Natural killer cell (primary cell): ENCODE measurements at regions not wholly inside any gene's neighbourhood (a gene's known extent, or its start where the extent isn't known, plus 50 kb on each side); places are given as distances from the start of the nearest gene placed in this dataset.

Source experiments
- ATAC-seq, 3 donors: fragments of 150-1000 bp in 2 of 3; fragments of 200-7000 bp in 1 of 3; cut with Tn5 transposase; 1 replicate in 1 of 3; 2 replicates in 2 of 3; pipeline ENCODE4 v1.10.0; 2021; ENCODE audit warnings: mild to moderate bottlenecking in 2 of 3, moderate library complexity in 2 of 3
- DNase-seq, 2 donors: peaks; one replicate each; pipeline versions ENCODE4 v3.0.0 to v3.0.0-alpha.2; 2013 to 2021; ENCODE audit warnings: mixed read lengths in 1 of 2
- H3K27ac ChIP-seq: one replicate; pipeline ENCODE4 v1.5.1; 2013; ENCODE audit warnings: mild to moderate bottlenecking, low read length
- H3K27me3 ChIP-seq: one replicate; pipeline ENCODE4 v1.6.1; 2013; ENCODE audit warnings: low read length; ENCODE audit not compliant: control insufficient read depth, insufficient read depth
- H3K36me3 ChIP-seq: one replicate; pipeline ENCODE4 v1.6.1; 2013; ENCODE audit warnings: low read length; ENCODE audit not compliant: control insufficient read depth, insufficient read depth
- H3K4me1 ChIP-seq: one replicate; pipeline ENCODE4 v1.6.1; 2013; ENCODE audit warnings: low read length; ENCODE audit not compliant: control insufficient read depth, insufficient read depth
- H3K4me3 ChIP-seq: one replicate; pipeline ENCODE4 v1.5.1; 2013; ENCODE audit warnings: low read length
- H3K9me3 ChIP-seq: one replicate; pipeline ENCODE4 v1.6.1; 2013; ENCODE audit warnings: low read length; ENCODE audit not compliant: control insufficient read depth, insufficient read depth
- H3K27ac Mint-ChIP-seq, 2 donors: one replicate each; pipeline ENCODE4 v1.8.0; 2022; ENCODE audit warnings: mild to moderate bottlenecking in 2 of 2, mixed read lengths in 2 of 2, moderate library complexity in 1 of 2
- H3K27me3 Mint-ChIP-seq, 2 donors: one replicate each; pipeline ENCODE4 v1.8.0; 2022; ENCODE audit warnings: low read depth in 2 of 2, mixed read lengths in 2 of 2
- H3K36me3 Mint-ChIP-seq: one replicate; pipeline ENCODE4 v1.8.0; 2022; ENCODE audit warnings: mixed read lengths
- H3K4me1 Mint-ChIP-seq, 2 donors: one replicate each; pipeline ENCODE4 v1.8.0; 2022; ENCODE audit warnings: mixed read lengths in 2 of 2
- H3K4me3 Mint-ChIP-seq: one replicate; pipeline ENCODE4 v1.8.0; 2022; ENCODE audit warnings: mild to moderate bottlenecking, moderate library complexity, mixed read lengths
- H3K9me3 Mint-ChIP-seq, 2 donors: one replicate each; pipeline ENCODE4 v1.8.0; 2022; ENCODE audit warnings: mixed read lengths in 2 of 2
- WGBS: methylation state at CpG from one replicate; pipeline ENCODE4 v1.1.7; 2013; ENCODE audit warnings: missing lambda C conversion rate; ENCODE audit not compliant: insufficient coverage; 5-methylcytosine and 5-hydroxymethylcytosine counted together
- intact Hi-C: fragments of 100-400 bp; cut with micrococcal nuclease; formaldehyde crosslinking; loops from one replicate; pipeline ENCODE4 v1.14.2; 2022
- TF ChIP-seq, protein P1 (sequence below): fragments of 200-600 bp; IDR thresholded peaks from one replicate; pipeline ENCODE4 v1.8.0; 2022; ENCODE audit warnings: antibody characterized with exemption

DNA sequence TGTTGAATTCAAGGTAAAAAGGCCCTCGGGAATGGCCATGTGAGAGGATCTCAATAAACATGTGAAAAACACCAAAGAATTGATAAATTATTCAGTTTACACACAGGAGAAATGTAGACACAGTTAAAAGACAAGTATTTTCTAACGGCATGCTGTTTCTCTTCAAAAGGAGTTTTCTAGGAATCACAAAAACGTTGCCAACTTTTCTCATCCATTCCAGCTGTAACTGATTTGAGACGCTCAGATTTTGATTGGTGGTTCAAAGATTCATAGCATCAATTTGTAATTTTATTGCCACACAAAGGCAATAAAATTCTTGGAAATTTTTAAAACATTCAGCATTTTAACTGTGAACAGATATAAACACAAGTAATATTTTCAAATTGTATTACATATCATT is 384.9 kb upstream of the PFKP start:
- 90% methylated on average over 4 of the region's 4 CpGs for WGBS
- ATAC-seq (no peak), DNase-seq (no peak)
- Mint-ChIP-seq H3K9me3 (peaks cover 2 to 5% of the 10 kb centered on the region in 2 donors), H3K27ac (no peak overlapping the region), H3K36me3 (no peaks in the 10 kb centered on the region), H3K27me3 (no peaks in the 10 kb centered on the region), H3K4me1 (no peaks in the 10 kb centered on the region), H3K4me3 (no peak overlapping the region)
- Histone ChIP-seq H3K36me3 (no peaks in the 10 kb centered on the region), H3K4me1 (no peaks in the 10 kb centered on the region), H3K4me3 (no peak overlapping the region), H3K27me3 (no peaks in the 10 kb centered on the region), H3K27ac (no peak overlapping the region), H3K9me3 (no peaks in the 10 kb centered on the region)
- intact Hi-C loops, result no loop called here
- TF ChIP-seq, protein P1, sequence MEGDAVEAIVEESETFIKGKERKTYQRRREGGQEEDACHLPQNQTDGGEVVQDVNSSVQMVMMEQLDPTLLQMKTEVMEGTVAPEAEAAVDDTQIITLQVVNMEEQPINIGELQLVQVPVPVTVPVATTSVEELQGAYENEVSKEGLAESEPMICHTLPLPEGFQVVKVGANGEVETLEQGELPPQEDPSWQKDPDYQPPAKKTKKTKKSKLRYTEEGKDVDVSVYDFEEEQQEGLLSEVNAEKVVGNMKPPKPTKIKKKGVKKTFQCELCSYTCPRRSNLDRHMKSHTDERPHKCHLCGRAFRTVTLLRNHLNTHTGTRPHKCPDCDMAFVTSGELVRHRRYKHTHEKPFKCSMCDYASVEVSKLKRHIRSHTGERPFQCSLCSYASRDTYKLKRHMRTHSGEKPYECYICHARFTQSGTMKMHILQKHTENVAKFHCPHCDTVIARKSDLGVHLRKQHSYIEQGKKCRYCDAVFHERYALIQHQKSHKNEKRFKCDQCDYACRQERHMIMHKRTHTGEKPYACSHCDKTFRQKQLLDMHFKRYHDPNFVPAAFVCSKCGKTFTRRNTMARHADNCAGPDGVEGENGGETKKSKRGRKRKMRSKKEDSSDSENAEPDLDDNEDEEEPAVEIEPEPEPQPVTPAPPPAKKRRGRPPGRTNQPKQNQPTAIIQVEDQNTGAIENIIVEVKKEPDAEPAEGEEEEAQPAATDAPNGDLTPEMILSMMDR, result no peak

DNA sequence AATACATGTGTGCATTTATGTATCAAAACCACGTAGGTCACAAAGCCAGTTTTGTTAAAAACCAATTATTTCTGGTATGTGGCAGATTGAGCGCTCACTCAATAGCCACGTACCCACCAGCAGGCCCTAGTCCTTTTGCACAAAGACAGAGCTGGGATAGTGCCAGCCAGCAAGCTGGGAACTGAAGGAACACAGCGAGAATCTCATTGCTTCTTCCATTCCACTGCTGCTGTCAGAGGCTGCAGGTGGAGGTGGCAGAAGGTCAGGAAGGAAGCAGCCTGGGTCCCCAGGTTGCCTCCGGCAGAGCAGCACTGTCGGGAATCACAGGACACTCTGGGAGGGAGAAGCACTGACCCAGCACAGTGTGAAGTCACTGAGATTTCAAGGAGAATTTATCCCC is 385.5 kb upstream of the PFKP start:
- no peaks in the 10 kb centered on the region for H3K27me3 Mint-ChIP-seq
- Histone ChIP-seq H3K4me1 (no peaks in the 10 kb centered on the region), H3K36me3 (no peaks in the 10 kb centered on the region), H3K4me3 (no peak overlapping the region), H3K27me3 (no peaks in the 10 kb centered on the region), H3K27ac (no peak overlapping the region), H3K9me3 (no peaks in the 10 kb centered on the region)
- 85% methylated on average over 6 of the region's 6 CpGs for WGBS
- no peak overlapping the region for H3K27ac Mint-ChIP-seq
- intact Hi-C loops, result no loop called here
- DNase-seq (no peak), ATAC-seq (no peak)
- H3K4me3 Mint-ChIP-seq, result no peak overlapping the region
- no peaks in the 10 kb centered on the region for H3K4me1 Mint-ChIP-seq
- TF ChIP-seq, protein P1, result no peak
- H3K36me3 Mint-ChIP-seq, result no peaks in the 10 kb centered on the region
- peaks cover 2 to 5% of the 10 kb centered on the region in 2 donors for H3K9me3 Mint-ChIP-seq

DNA sequence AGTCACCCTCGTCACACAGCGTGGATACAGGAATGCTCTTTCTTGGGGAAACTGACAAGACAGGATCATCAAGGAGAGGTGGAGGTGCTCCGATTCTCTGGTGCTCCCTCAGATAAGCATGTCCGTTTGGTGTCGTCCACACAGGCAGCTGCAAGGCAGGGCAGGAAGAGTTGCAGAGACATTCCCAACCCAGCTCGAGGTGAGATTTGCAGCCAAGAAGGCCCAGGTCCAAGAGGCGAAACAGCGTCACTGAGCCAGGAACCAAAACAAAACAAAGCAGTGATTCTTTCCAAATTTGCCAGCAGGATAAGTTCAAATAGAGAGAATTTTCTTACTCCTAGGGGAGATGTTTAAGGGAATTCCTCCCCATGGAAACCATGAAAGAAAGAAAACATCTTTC is 386.5 kb upstream of the PFKP start:
- WGBS, result 92% methylated on average over 8 of the region's 8 CpGs
- no peak for ATAC-seq
- no peak overlapping the region for H3K27ac Mint-ChIP-seq

DNA sequence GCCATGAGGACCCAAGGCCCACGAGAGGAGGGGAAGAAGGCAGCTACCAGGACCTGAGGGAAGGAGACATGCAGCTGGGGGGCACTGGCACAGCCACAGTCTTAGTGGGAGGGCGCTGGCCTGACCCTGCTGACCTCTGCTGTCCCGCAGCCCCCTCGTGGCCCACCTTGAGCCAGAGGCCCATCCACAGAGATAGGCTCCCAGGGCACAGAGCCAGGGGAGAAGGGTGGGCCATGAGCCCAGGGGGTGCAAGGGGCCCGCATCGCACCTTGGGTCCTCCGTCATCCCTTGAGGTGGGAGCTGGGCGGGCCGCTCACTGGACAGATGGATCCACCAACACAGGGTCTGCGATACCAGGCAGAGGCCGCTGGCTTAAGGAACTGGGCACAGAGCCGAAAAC is 387.7 kb upstream of the PFKP start:
- Mint-ChIP-seq H3K4me3 (no peak overlapping the region), H3K27ac (no peak overlapping the region), H3K27me3 (no peaks in the 10 kb centered on the region), H3K4me1 (no peaks in the 10 kb centered on the region), H3K9me3 (peaks cover 0 to 5% of the 10 kb centered on the region in 2 donors), H3K36me3 (no peaks in the 10 kb centered on the region)
- no peak for ATAC-seq
- 90% methylated on average over 12 of the region's 12 CpGs for WGBS
- Histone ChIP-seq H3K9me3 (no peaks in the 10 kb centered on the region), H3K36me3 (no peaks in the 10 kb centered on the region), H3K4me1 (no peaks in the 10 kb centered on the region), H3K27ac (no peak overlapping the region), H3K4me3 (no peak overlapping the region), H3K27me3 (no peaks in the 10 kb centered on the region)
- intact Hi-C loops, result no loop called here
- TF ChIP-seq, protein P1, result no peak
- no peak for DNase-seq

More for the DNA sequence above, 386.5 kb upstream of the PFKP start:
- TF ChIP-seq, protein P1, result no peak
- no peak for DNase-seq
- Histone ChIP-seq H3K4me1 (no peaks in the 10 kb centered on the region), H3K27me3 (no peaks in the 10 kb centered on the region), H3K36me3 (no peaks in the 10 kb centered on the region), H3K27ac (no peak overlapping the region), H3K4me3 (no peak overlapping the region), H3K9me3 (no peaks in the 10 kb centered on the region)
- no peaks in the 10 kb centered on the region for H3K27me3 Mint-ChIP-seq
- no peaks in the 10 kb centered on the region for H3K4me1 Mint-ChIP-seq
- no peak overlapping the region for H3K4me3 Mint-ChIP-seq
- intact Hi-C loops, result no loop called here
- H3K9me3 Mint-ChIP-seq, result peaks cover 0 to 5% of the 10 kb centered on the region in 2 donors
- no peaks in the 10 kb centered on the region for H3K36me3 Mint-ChIP-seq
